Sigmoid colon (tissue), 4 donors: ENCODE measurements at regions not wholly inside any gene's neighbourhood (a gene's known extent, or its start where the extent isn't known, plus 50 kb on each side); places are given as distances from the start of the nearest gene placed in this dataset.

Experiments used
- EP300 ChIP-seq, 4 donors: sonication (generic); formaldehyde crosslinking; IDR thresholded peaks; one replicate each; pipeline ENCODE4 v1.6.1; 2017; ENCODE audit warnings: antibody characterized with exemption in 4 of 4
- POLR2A ChIP-seq, 2 donors: fragments of 450-650 bp; IDR thresholded peaks; one replicate each; pipeline ENCODE4 v1.6.1; 2016; ENCODE audit warnings: antibody characterized with exemption in 2 of 2, mild to moderate bottlenecking in 2 of 2, moderate library complexity in 2 of 2

DNA sequence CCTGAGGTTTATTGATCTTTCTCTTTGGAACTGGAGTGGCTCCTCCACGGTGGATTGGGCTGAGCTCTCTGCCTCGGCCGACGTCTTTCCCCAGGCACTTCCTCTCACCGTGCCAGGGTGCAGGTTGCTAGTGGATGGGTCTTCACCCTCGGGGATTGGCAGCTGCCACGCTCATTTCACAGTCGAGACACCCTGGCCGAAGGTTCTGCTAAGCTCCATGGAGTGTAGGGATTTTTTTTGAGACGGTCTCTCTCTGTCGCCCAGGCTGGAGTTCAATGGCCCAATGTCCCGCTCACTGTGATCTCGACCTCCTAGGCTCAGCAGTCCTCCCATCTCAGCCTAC lies 280.8 kb downstream of the SEC14L1 start:
- TF ChIP-seq POLR2A (IDR thresholded peaks at IDR 0.05) (no peak), EP300 (IDR thresholded peaks at IDR 0.05) (no peak)
